OCI-LY7 (cell line): ENCODE measurements at regions not wholly inside any gene's neighbourhood (a gene's known extent, or its start where the extent isn't known, plus 50 kb on each side); places are given as distances from the start of the nearest gene placed in this dataset.

Source experiments
- BruUV-seq: library from RNA; stranded (reverse); fragments of 400-500 nt; replicated peaks from 2 replicates; lab custom pipeline; 2021; lab: Mats Ljungman, UMichigan
- CTCF ChIA-PET: fragments of 300-600 bp; sonication (Branson Sonifier 250); formaldehyde crosslinking; loops from one replicate; lab custom pipeline; 2022; ENCODE audit warnings: antibody characterized with exemption; ENCODE audit not compliant: unreplicated experiment; lab: Charles Lee
- POLR2A ChIA-PET: fragments of 300-600 bp; sonication (Branson Sonifier 250); formaldehyde crosslinking; loops from one replicate; lab custom pipeline; 2022; ENCODE audit warnings: antibody characterized with exemption; lab: Charles Lee
- DNase-seq: peaks from one replicate; pipeline ENCODE4 v3.0.0-alpha.2; 2015; ENCODE audit warnings: low spot score
- H2AFZ ChIP-seq: fragments of 200-600 bp; sonication (generic), shearing (Covaris generic); 2 replicates; pipeline ENCODE4 v1.6.1; 2014; ENCODE audit warnings: mild to moderate bottlenecking, antibody characterized with exemption, low read length, moderate library complexity
- H3K27ac ChIP-seq: fragments of 200-600 bp; sonication (generic); 2 replicates; pipeline ENCODE4 v1.5.1; 2014; ENCODE audit warnings: mixed run types, low read depth, mild to moderate bottlenecking, moderate library complexity, low read length, inconsistent platforms; ENCODE audit not compliant: poor library complexity, severe bottlenecking
- H3K36me3 ChIP-seq: fragments of 200-600 bp; sonication (generic); 2 replicates; pipeline ENCODE4 v1.6.1; 2014; ENCODE audit warnings: mild to moderate bottlenecking, antibody characterized with exemption, low read length, moderate library complexity, mixed read lengths; ENCODE audit not compliant: insufficient read depth
- H3K4me1 ChIP-seq: fragments of 200-600 bp; sonication (generic); 2 replicates; pipeline ENCODE4 v1.5.1; 2014; ENCODE audit warnings: mild to moderate bottlenecking, low read length; ENCODE audit not compliant: insufficient read depth, poor library complexity, severe bottlenecking
- H3K4me2 ChIP-seq: fragments of 200-600 bp; sonication (generic); 2 replicates; pipeline ENCODE4 v1.6.1; 2014; ENCODE audit warnings: mild to moderate bottlenecking, low read length
- H3K4me3 ChIP-seq: fragments of 200-600 bp; sonication (generic); 2 replicates; pipeline ENCODE4 v1.5.1; 2014; ENCODE audit warnings: mild to moderate bottlenecking, low read depth, low read length; ENCODE audit not compliant: poor library complexity, severe bottlenecking
- H3K79me2 ChIP-seq: fragments of 200-600 bp; sonication (generic); 2 replicates; pipeline ENCODE4 v1.6.1; 2016; ENCODE audit warnings: low read depth, mild to moderate bottlenecking, low read length, moderate library complexity, mixed read lengths; ENCODE audit not compliant: insufficient read depth
- H3K9me2 ChIP-seq: fragments of 200-600 bp; sonication (generic); 2 replicates; pipeline ENCODE4 v1.6.1; 2016; ENCODE audit warnings: mild to moderate bottlenecking, low read length, mixed read lengths; ENCODE audit not compliant: insufficient read depth
- H3K9me3 ChIP-seq: fragments of 200-600 bp; sonication (generic); 2 replicates; pipeline ENCODE4 v1.6.1; 2014; ENCODE audit warnings: mild to moderate bottlenecking, mixed run types, low read length, mixed read lengths
- H4K20me1 ChIP-seq: fragments of 200-600 bp; sonication (generic); 2 replicates; pipeline ENCODE4 v1.6.1; 2014; ENCODE audit warnings: mild to moderate bottlenecking, antibody characterized with exemption, low read length, moderate library complexity, mixed read lengths; ENCODE audit not compliant: insufficient read depth
- EZH2phosphoT487 ChIP-seq: fragments of 200-600 bp; sonication (generic); IDR thresholded peaks from 2 replicates; pipeline ENCODE4 v1.6.1; 2018; ENCODE audit warnings: low read depth, borderline replicate concordance, mild to moderate bottlenecking, mixed run types, antibody characterized with exemption, low read length, moderate library complexity, mixed read lengths
- intact Hi-C: fragments of 100-400 bp; cut with micrococcal nuclease; formaldehyde crosslinking; loops from one replicate; pipeline ENCODE4 v1.10.0; 2022; ENCODE audit not compliant: unreplicated experiment
- TF ChIP-seq, protein P1 (sequence below): fragments of 200-600 bp; sonication (generic); conservative IDR thresholded peaks from 2 replicates; pipeline ENCODE4 v1.5.1; 2014; ENCODE audit warnings: mild to moderate bottlenecking, antibody characterized with exemption, low read length, moderate library complexity, mixed read lengths

DNA sequence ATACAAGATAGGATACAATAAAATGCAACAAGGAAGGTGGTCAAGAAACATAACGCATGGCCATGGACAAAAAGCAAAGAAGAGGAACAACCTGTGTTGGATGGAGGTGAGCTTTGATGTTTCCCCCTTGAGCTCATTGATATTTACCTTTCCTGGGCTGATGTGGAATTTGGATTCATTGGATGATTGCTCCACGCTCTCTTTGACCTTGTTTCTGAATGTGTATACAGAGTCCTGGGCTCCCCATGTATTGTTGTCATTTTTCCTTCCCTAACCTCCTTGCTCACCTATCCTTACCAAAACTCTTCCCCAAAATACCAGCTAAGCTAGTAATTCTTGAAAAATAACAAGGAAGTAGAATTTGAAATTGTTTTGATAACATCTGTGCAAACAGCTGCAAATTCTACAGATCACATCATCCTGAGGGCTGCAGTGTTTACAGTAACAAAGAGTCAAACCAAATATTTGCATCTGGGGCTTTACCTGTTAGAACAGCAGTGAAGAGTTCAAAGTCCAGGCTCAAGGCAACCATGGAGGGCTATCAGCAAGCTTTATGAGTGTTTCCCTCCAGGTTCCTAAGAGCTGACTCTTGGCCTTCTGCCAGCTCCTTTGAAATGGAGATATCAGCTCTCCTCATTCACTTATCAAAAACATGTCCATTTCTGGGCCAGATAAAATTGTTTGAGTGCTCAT lies 214.3 kb upstream of the MARCKS start:
- peak; percentile 45 for DNase-seq
- TF ChIP-seq, protein P1, sequence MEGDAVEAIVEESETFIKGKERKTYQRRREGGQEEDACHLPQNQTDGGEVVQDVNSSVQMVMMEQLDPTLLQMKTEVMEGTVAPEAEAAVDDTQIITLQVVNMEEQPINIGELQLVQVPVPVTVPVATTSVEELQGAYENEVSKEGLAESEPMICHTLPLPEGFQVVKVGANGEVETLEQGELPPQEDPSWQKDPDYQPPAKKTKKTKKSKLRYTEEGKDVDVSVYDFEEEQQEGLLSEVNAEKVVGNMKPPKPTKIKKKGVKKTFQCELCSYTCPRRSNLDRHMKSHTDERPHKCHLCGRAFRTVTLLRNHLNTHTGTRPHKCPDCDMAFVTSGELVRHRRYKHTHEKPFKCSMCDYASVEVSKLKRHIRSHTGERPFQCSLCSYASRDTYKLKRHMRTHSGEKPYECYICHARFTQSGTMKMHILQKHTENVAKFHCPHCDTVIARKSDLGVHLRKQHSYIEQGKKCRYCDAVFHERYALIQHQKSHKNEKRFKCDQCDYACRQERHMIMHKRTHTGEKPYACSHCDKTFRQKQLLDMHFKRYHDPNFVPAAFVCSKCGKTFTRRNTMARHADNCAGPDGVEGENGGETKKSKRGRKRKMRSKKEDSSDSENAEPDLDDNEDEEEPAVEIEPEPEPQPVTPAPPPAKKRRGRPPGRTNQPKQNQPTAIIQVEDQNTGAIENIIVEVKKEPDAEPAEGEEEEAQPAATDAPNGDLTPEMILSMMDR, result no peak
- no peak for TF ChIP-seq EZH2phosphoT487
- Histone ChIP-seq H4K20me1 (no peaks in the 10 kb centered on the region), H3K27ac (no peak overlapping the region), H3K4me3 (peak overlapping the region; percentile 3), H3K9me3 (no peaks in the 10 kb centered on the region), H3K36me3 (no peaks in the 10 kb centered on the region), H3K4me2 (peak overlapping the region; percentile 45), H3K79me2 (no peaks in the 10 kb centered on the region), H3K9me2 (no peaks in the 10 kb centered on the region), H2AFZ (peak overlapping the region; percentile 94), H3K4me1 (peaks cover 52% of the 10 kb centered on the region)
- no TSS peak for BruUV-seq
- ChIA-PET POLR2A (interaction anchor here (0.5 to 3.1 kb wide), 13 partner anchors 8 to 184 kb away, joined by 3 to 52 read pairs (median 4); no protein-coding TSS in a partner anchor), CTCF (no interaction called here)
- intact Hi-C loops, result no loop called here

- Histone ChIP-seq H3K4me3 (no peak overlapping the region), H3K9me2 (no peaks in the 10 kb centered on the region), H3K9me3 (no peaks in the 10 kb centered on the region), H3K27ac (no peak overlapping the region), H3K79me2 (no peaks in the 10 kb centered on the region), H4K20me1 (no peaks in the 10 kb centered on the region), H3K4me2 (peak overlapping the region; percentile 45), H3K4me1 (peaks cover 49% of the 10 kb centered on the region), H3K36me3 (no peaks in the 10 kb centered on the region), H2AFZ (peak overlapping the region; percentile 94; the same call in 1 of the 2 replicates)
- intact Hi-C loops, result no loop called here
- no TSS peak for BruUV-seq
- TF ChIP-seq EZH2phosphoT487, result no peak
- TF ChIP-seq, protein P1, result no peak
- ChIA-PET CTCF (no interaction called here), POLR2A (interaction anchor here (0.5 to 3.1 kb wide), 3 partner anchors 12 to 185 kb away, joined by 4 to 52 read pairs (median 5); no protein-coding TSS in a partner anchor)
- no peak for DNase-seq
These were observed 213.8 kb upstream of the MARCKS start for GRCh38 chr6:113643407-113643770.
